Spleen (tissue), 7 donors: ENCODE measurements at regions not wholly inside any gene's neighbourhood (a gene's known extent, or its start where the extent isn't known, plus 50 kb on each side); places are given as distances from the start of the nearest gene placed in this dataset.

Experiments used
- CTCF ChIP-seq, 11 experiments: fragments of 200-600 bp in 7 of 11; fragments of 450-650 bp in 4 of 11; sonication (generic) in 4 of 11; IDR thresholded peaks in 8 of 11; conservative IDR thresholded peaks in 3 of 11; 1 replicate in 7 of 11; 2 replicates in 4 of 11; pipeline versions ENCODE4 v1.4.0 to v1.8.0; 2016 to 2021; ENCODE audit warnings: antibody characterized with exemption in 11 of 11, inconsistent platforms in 4 of 11, mild to moderate bottlenecking in 1 of 11
- POLR2A ChIP-seq, 3 donors: fragments of 450-650 bp; IDR thresholded peaks; one replicate each; pipeline ENCODE4 v1.5.1; 2017; ENCODE audit warnings: antibody characterized with exemption in 3 of 3, mild to moderate bottlenecking in 1 of 3
- POLR2AphosphoS5 ChIP-seq, 3 donors: sonication (generic); formaldehyde crosslinking; IDR thresholded peaks; one replicate each; pipeline ENCODE4 v1.5.1; 2017; ENCODE audit warnings: antibody characterized with exemption in 3 of 3
- donor health status: DM: no; HTN: no; CAD: no; lungs with moderate emphysema.
- donor health status: DM: no; HTN: no; CAD: no.
- donor health status: DM: no; HTN: no; CAD: no.

GRCh38 chr11:82183346-82183745 lies 550.3 kb downstream of the FAM181B start:
- TF ChIP-seq CTCF (IDR thresholded peaks at IDR 0.05 in 8 of 11, conservative IDR thresholded peaks at IDR 0.05 in 3 of 11), result no peak
- TF ChIP-seq POLR2AphosphoS5 (IDR thresholded peaks at IDR 0.05), result no peak
- TF ChIP-seq POLR2A (IDR thresholded peaks at IDR 0.05), result no peak
